ENCODE measurements at regions not wholly inside any gene's neighbourhood (a gene's known extent, or its start where the extent isn't known, plus 50 kb on each side); places are given as distances from the start of the nearest gene placed in this dataset.

DNA sequence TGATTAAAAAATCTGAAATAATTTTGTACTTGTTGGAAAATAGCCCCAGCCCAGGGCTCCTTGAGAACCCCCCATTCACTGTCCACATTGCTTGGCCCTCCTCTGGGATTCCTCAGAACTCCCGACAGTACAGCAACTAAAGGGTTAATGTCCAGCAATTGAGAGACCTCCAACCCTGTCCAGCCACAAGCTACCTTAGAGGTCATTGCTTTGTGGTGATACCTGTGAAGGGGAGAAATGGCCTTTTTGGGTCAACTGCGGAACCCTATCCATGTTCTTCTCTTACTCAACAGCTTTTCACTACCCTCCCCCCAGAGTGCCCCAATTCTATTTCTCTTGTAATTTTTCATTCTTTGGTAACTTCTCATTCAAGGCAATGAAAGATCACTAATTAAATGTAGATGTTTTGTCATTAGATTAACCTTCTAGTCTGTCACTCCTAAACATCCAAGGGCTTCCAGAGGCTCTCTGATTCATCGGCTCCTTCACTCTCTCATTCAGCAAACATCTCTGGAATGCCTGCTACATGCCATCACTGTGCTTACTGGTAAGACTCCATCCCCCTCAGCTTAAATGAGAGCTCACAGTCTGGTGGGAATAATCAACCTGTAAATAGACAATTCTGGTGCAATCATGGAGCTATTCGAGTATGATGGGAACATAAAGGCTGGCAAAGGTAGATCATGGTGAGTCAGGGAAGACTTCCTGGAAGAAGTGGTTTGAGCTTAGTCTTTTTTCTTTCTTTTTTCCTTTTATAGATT lies 241.4 kb upstream of the PGRMC2 start:
- peaks cover 0 to 5% (median 0%) of the 10 kb centered on the region in 6 donors for H3K4me1 ChIP-seq
- WGBS, 5 donors: 73 to 90% (median 81%) methylated on average over 4 of the region's 4 CpGs

DNA sequence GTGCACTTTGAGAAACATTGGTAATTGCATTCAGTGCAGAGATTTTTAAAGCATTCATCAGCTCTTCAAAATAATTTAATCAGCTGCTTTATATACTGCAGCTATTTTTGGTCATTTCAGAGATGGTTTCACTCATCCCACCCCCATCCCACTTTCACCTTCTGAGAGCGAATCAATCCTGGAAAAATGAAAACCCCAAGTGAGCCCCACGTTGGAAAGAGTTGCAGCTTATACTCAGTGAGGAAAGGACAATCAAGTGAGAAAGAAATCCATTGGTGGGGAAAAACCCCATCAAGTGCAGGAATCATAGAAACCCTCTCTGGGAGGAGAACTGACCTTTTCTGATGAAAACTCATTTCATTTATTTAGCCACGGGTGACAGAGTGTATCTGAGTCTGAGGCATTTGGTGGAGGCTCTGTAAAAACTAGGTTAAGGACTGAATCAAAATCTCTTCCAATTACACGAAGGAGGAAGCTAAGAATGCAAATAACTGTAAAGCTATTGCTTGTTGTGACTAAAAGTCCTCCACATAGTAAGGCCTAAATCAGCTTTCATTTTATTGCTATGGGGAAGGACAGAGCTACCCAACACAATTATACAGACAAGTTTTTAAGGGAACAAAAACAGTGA lies 240.4 kb upstream of the PGRMC2 start:
- H3K4me1 ChIP-seq: peaks cover 0 to 5% (median 0%) of the 10 kb centered on the region in 6 donors
- H3K4me3 ChIP-seq: no peak overlapping the region
- intact Hi-C loops (cut with DNase I; ENCODE audit: low total_unique reads): no loop called here
- TF ChIP-seq POLR2AphosphoS5 (IDR thresholded peaks at IDR 0.05) (no peak), POLR2A (IDR thresholded peaks at IDR 0.05) (no peak)
- TF ChIP-seq, protein P1, sequence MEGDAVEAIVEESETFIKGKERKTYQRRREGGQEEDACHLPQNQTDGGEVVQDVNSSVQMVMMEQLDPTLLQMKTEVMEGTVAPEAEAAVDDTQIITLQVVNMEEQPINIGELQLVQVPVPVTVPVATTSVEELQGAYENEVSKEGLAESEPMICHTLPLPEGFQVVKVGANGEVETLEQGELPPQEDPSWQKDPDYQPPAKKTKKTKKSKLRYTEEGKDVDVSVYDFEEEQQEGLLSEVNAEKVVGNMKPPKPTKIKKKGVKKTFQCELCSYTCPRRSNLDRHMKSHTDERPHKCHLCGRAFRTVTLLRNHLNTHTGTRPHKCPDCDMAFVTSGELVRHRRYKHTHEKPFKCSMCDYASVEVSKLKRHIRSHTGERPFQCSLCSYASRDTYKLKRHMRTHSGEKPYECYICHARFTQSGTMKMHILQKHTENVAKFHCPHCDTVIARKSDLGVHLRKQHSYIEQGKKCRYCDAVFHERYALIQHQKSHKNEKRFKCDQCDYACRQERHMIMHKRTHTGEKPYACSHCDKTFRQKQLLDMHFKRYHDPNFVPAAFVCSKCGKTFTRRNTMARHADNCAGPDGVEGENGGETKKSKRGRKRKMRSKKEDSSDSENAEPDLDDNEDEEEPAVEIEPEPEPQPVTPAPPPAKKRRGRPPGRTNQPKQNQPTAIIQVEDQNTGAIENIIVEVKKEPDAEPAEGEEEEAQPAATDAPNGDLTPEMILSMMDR (IDR thresholded peaks at IDR 0.05 in 8 of 11, conservative IDR thresholded peaks at IDR 0.05 in 3 of 11): no peak
- 60 to 75% (median 69%) methylated on average over 4 of the region's 4 CpGs for WGBS, 5 donors
- H3K27me3 ChIP-seq (replicated peaks in 1 of 7): no peaks in the 10 kb centered on the region
- H3K9me3 ChIP-seq: no peaks in the 10 kb centered on the region
- no peak for DNase-seq
- no peaks in the 10 kb centered on the region for H3K36me3 ChIP-seq
- no peak overlapping the region for H3K27ac ChIP-seq

More for the DNA sequence above, 241.4 kb upstream of the PGRMC2 start:
- Histone ChIP-seq H3K4me3 (no peak overlapping the region), H3K36me3 (no peaks in the 10 kb centered on the region), H3K9me3 (no peaks in the 10 kb centered on the region), H3K27me3 (replicated peaks in 1 of 7) (no peaks in the 10 kb centered on the region), H3K27ac (no peak overlapping the region)
- DNase-seq: no peak
- intact Hi-C loops (cut with DNase I; ENCODE audit: low total_unique reads): no loop called here
- TF ChIP-seq, protein P1 (IDR thresholded peaks at IDR 0.05 in 8 of 11, conservative IDR thresholded peaks at IDR 0.05 in 3 of 11): no peak
- no peak for TF ChIP-seq POLR2AphosphoS5 (IDR thresholded peaks at IDR 0.05)
- no peak for TF ChIP-seq POLR2A (IDR thresholded peaks at IDR 0.05)

DNA sequence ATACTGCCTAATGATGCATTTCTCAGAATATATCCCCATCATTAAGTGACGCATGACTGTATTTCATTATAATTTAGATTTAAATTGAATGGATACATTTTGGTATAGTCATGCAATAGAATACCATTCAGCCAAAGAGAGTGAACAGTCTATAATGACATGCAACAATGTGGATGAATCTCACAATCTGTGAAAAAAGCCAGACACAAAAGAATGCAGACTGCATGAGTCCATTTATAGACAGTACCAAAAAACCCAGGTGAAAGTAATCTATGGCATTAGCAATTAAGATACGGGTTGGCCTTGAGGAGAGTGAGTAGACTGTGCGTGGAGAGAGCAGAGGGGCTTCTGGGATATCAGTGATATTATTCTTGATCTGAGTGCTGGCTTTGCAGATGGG lies 239.7 kb upstream of the PGRMC2 start:
- no peak for DNase-seq
- H3K4me3 ChIP-seq: no peak overlapping the region
- WGBS, 5 donors: 85 to 98% (median 94%) methylated on average over 3 of the region's 3 CpGs
- no peaks in the 10 kb centered on the region for H3K9me3 ChIP-seq
- no peaks in the 10 kb centered on the region for H3K36me3 ChIP-seq
- H3K27ac ChIP-seq: no peak overlapping the region
- no peaks in the 10 kb centered on the region for H3K27me3 ChIP-seq (replicated peaks in 1 of 7)
- TF ChIP-seq POLR2A (IDR thresholded peaks at IDR 0.05) (no peak), POLR2AphosphoS5 (IDR thresholded peaks at IDR 0.05) (no peak)
- TF ChIP-seq, protein P1 (IDR thresholded peaks at IDR 0.05 in 8 of 11, conservative IDR thresholded peaks at IDR 0.05 in 3 of 11): no peak
- intact Hi-C loops (cut with DNase I; ENCODE audit: low total_unique reads): no loop called here
- peaks cover 0 to 5% (median 0%) of the 10 kb centered on the region in 6 donors for H3K4me1 ChIP-seq

DNA sequence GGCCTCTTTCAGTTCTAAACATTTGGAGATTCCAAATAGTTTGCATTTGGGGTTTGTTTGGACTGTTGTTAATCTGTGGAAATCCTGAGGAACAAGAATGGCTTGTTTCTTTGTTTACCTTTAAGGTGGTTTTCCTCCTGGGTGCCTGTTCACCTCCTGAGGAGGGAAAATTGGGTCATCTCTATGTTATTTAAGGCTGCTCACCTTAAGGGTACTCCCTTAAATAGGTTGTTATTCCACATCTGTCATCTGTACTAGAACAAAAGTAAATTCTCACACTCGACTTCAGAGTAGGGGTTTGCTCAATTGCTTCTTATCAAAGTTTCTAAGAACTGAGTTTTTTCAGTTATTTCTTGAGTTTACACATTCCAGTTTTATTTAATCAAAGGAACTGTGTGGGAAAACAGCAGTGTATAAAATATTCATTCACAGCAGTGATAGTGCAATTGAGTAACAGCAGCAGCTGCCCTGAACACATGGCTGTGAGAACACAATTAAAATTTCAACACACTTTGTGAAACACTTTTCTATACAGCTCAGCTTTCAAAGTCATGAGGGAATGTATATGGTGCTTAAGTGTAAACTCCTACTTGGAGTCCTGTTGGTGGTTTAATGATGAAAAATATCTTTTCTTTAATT lies 238.5 kb upstream of the PGRMC2 start:
- intact Hi-C loops (cut with DNase I; ENCODE audit: low total_unique reads): no loop called here
- H3K36me3 ChIP-seq: no peaks in the 10 kb centered on the region
- no peak for DNase-seq
- H3K4me3 ChIP-seq: no peak overlapping the region
- H3K9me3 ChIP-seq: no peaks in the 10 kb centered on the region
- 65 to 79% (median 69%) methylated on average over 1 of the region's 1 CpG for WGBS, 5 donors
- H3K4me1 ChIP-seq: peaks cover 0 to 11% (median 0%) of the 10 kb centered on the region in 6 donors
- H3K27ac ChIP-seq: no peak overlapping the region
- no peaks in the 10 kb centered on the region for H3K27me3 ChIP-seq (replicated peaks in 1 of 7)
- TF ChIP-seq, protein P1 (IDR thresholded peaks at IDR 0.05 in 8 of 11, conservative IDR thresholded peaks at IDR 0.05 in 3 of 11): no peak
- no peak for TF ChIP-seq POLR2A (IDR thresholded peaks at IDR 0.05)
- no peak for TF ChIP-seq POLR2AphosphoS5 (IDR thresholded peaks at IDR 0.05)
